HG03103 (cell line): ENCODE measurements at regions not wholly inside any gene's neighbourhood (a gene's known extent, or its start where the extent isn't known, plus 50 kb on each side); places are given as distances from the start of the nearest gene placed in this dataset.
"Not testable (repeated sequence)": the region's sequence is repeated elsewhere in the genome, so short reads cannot be mapped to it uniquely, and the experiment has no call there.

ENCODE experiments used
- ATAC-seq: cut with Tn5 transposase; IDR thresholded peaks from one replicate; pipeline ENCODE4 v1.9.1; 2021; ENCODE audit warnings: low read depth; ENCODE audit not compliant: unreplicated experiment

DNA sequence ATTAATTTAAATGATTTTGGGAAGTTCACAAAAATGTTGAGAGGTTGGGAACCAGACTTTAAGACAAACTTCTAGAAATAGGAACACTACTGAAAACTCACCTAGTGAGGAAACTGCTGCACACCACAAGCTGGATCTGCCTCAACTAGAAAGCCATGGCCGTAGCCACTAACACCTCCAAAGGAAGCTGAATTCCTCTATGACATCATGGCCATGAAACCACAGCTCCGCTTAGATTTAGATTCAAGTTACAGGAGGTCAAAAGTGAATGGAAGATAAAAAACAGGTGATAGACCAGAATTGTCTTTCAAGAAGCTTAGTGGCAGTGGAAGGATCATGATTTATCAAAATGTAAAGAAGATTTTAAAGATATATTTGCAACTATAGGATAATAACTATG lies 208.8 kb upstream of the ALG10 start:
- no peak for ATAC-seq

DNA sequence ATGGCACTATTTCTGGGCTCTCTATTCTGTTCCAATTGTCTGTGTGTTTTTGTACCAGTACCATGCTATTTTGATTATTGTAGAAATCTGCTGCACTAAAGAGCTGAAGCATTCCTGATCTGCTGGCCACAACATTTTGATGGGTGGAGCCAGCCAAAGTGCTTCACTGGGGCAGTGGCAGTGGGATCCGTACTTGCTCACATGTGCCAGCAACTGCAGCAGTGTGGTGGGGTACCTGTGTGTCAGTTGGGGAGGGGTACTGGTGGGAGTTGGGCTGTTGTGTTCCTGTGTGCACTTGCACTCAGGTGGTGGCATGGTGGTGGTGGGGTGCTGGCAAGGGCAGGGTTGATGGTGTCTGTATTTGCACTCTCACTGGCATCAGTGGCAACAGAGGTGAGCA lies 204.6 kb upstream of the ALG10 start:
- no peak for ATAC-seq

DNA sequence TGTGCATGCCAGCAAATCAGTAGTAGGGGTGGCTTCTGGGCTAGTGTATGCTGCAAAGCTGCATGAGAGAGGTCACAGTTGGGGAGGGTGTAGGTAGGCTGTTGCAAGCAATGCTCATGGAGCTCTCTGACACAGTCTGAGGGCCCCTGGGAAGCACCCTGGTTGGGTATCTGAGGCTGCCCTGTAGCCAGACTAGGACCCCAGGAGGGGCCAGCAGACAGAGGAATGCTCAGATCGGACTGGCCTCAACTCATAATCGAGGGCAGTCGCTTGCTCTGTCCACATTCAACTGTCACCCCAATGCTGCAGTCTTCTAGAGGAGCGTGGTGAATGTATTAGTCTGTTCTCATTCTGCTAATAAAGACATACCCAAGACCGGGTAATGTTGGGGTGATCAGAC lies 204.0 kb upstream of the ALG10 start:
- ATAC-seq: no peak

DNA sequence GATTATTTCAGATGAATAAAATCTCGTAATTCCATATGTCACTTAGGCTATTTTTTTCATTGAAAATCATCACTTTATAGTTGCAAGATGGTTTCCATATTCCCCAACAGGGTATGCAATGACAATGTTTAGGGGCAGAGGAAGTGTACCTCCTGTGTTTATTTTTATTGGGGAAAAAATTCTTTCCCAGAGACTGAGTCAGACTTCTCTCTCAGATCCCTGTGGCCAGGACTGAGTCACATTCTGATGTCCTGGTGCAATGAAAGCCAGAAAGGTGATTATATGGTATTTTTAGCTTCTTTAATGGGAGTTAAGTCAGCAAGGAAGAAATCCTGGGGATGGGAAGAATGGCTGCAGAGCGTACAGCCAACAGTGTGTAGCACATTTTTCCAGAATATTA lies 196.9 kb upstream of the ALG10 start:
- ATAC-seq: no peak

- no peak for ATAC-seq
Observed at GRCh38 chr12:33825986-33826602, 196.2 kb upstream of the ALG10 start.

DNA sequence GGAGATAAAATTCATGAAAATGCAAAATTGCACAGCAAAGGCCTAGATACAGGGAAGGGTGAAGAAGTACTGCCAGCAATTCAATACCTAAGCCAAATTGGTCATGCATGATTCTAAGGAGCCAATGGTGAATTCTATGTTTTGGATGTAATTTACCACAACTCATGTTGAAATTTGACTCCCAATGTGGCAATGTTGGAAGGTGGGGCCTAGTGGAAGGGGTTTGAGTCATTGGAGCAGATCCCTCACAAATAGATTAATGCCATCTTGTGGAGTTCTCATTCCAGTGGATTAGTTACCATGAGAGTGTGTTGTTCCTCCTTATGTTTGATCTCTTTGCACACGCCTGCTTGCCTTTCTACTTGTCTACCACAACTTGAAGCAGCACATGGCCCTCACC lies 194.0 kb upstream of the ALG10 start:
- ATAC-seq: no peak

DNA sequence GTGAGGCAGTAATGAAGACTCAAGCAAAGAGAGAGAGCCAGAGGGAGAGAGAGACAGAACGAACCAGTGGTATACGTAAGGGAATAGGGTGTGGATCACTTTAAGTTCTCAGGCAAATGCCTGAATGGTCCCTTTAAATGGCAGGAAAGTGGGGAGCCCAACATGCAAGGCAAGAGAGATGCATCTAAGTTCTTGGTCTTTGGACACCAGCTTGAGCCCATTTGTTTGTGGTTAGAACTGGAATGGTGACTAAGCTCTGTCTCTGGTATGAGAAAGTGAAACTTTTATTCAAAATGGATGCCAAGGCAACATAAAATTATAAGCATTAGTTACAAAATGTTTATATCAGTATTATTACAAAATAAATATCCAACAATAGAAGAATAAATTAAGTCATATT lies 192.2 kb upstream of the ALG10 start:
- ATAC-seq: no peak

GRCh38 chr12:33832900-33833299 lies 189.4 kb upstream of the ALG10 start:
- no peak for ATAC-seq

GRCh38 chr12:33834672-33835071 lies 187.6 kb upstream of the ALG10 start:
- ATAC-seq: no peak

DNA sequence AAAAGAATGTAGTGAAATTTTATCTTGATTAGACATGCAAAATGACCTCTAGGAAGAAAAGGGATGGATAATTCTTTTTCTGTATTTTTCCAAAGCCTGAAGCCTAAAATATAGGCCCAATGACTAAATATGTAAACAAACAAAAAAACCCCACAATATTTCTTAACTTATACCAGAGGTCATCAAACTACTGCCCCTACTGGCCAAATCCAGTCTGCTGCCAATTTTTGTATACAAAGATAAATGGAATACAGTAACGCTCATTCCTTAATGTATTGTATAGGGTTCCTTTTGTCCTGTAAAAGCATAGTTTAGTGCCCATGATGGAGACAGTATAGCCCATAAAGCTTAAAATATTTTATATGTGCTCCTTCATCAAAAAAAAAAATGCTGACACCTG lies 145.7 kb upstream of the ALG10 start:
- ATAC-seq: no peak

DNA sequence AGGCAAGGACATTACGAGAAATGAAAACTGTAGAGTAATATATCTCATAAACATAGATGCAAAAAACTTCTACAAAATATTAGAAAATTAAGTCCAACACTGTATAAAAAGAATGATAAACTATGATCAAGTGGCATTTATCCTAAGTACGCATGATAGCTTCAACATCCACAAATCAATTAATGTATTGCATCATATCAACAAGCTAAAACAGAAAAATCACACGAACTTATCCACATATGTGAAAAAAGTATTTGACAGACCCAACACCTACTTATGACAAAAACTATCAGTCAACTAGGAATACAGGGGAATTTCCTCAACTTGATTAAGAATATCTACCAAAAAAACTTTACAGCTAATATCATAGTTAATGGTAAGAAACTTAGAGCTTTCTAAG lies 129.9 kb upstream of the ALG10 start:
- no peak for ATAC-seq

GRCh38 chr12:33920460-33920859 lies 101.8 kb upstream of the ALG10 start:
- ATAC-seq: not testable (repeated sequence)

GRCh38 chr12:33926095-33926494 lies 96.2 kb upstream of the ALG10 start:
- no peak for ATAC-seq

- ATAC-seq: not testable (repeated sequence)
Observed at GRCh38 chr12:33937669-33938068, 84.6 kb upstream of the ALG10 start.

DNA sequence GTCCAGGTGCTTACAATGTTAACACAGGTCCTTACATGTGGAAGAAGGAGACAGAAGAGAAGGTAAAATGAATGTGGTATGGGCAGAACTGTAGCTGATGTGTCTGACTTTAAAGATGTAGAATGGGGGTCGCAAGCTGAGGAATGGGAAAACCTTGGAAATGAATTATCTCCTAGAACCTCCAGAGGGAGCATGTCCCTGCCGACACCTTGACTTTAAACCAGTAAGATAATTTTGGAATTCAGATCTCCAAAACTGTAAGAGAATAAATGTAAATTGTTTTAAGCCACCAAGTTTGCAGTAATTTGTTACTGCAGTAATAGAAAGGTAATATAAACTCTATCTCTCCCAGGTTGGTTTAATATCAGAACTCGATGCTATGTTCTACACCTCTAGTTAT lies 80.1 kb upstream of the ALG10 start:
- ATAC-seq: no peak

GRCh38 chr12:33944703-33945437 lies 77.4 kb upstream of the ALG10 start:
- no peak for ATAC-seq

DNA sequence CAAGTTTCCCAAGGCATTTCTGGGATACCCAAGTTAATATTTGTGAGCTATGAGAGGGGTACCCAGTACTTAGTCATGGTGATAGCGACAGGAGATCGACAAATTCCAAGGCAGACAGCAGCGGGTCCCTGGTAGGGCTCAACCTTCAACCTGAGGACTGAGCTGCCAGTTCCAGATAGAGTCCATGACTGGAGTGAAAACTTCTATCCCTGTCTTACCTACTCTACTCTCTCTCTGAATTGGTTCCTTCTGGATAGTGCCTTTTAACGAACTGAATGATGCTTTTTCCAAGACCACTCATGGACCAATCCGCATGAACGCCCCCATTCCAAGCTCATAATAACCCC lies 76.9 kb upstream of the ALG10 start:
- no peak for ATAC-seq

- ATAC-seq: not testable (repeated sequence)
Observed at GRCh38 chr12:33966219-33966618, 56.1 kb upstream of the ALG10 start.

DNA sequence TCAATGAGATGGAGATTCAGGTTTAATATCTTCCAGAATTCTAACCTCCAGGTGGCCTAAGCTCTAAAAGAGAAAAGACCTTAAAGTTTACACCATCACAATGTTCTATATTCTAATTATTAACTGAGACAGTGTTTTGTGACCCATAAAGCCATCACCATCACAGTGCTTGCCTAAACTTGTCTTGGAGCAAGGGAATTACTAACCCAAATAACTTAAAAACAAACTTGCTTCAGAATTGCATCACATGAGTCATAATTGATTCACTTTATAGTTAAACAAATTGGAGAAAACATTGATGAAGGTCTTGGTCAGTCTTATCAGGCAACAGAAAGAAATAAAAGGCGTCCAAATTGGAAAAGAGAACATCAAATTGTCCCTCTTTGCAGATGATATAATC lies 54.5 kb upstream of the ALG10 start:
- ATAC-seq: no peak
